HG03342 (cell line): ENCODE measurements at regions not wholly inside any gene's neighbourhood (a gene's known extent, or its start where the extent isn't known, plus 50 kb on each side); places are given as distances from the start of the nearest gene placed in this dataset.
"Not testable (repeated sequence)": the region's sequence is repeated elsewhere in the genome, so short reads cannot be mapped to it uniquely, and the experiment has no call there.

Source experiments
- ATAC-seq: cut with Tn5 transposase; IDR thresholded peaks from one replicate; pipeline ENCODE4 v1.9.1; 2021; ENCODE audit warnings: mild to moderate bottlenecking, moderate library complexity; ENCODE audit not compliant: unreplicated experiment

DNA sequence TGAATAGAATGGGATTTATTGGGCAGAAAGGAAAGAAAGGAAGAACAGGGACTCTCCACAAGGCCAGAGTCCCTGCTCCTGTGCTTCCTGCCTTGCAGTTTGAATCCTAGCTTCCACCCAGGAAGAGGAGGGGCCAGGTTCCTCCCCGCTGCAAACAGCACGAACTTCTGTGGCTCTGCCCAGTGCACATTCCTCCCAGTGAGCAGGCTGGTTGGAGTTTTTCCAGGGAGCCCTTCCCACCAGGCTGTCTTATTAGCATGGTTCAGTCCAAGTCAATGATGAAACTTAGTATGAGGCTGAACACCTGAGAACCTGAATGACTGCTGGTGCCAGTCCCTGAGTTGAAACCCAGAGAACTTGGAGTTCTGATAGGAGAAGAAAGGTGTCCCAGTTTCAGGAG, 247.2 kb downstream of the DUSP10 start:
- no peak for ATAC-seq

DNA sequence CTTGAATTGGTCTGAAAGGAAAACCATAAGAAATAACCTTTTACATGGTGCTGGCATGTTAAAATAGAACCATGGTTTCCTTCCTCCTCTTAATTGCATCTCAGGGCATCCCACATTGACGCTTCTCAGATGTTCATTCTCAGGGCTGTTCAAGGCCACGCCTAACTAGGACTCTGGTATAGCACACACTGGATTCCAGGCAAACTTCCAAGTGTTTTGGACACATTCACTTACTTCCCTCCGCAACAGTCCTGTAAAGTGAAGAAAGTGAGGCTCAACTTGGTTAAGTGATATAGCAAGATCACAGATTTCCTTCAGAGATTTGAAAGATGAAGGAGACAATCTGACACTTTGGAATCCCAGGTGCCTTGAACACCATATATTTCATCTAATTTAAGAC, 244.8 kb downstream of the DUSP10 start:
- ATAC-seq, result no peak

DNA sequence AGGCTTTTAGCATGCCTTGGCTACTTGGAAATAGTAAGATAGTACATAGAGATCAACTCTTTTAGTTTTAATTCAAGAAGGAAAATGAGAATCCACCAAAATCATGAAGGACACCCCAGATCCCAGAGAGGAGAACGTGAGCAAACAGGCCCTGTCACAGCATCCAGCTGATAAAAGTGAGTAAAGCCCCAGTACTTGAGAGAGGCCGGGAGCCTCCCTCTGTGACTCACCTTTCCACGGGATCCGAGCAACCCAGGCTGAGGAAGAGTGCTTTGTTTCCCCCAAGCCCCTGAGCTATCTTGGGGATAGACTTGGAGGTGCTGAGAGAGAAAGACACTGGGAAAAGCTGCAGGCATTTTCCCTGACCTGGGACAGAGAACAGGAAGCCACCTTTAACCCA, 238.6 kb downstream of the DUSP10 start:
- no peak for ATAC-seq

DNA sequence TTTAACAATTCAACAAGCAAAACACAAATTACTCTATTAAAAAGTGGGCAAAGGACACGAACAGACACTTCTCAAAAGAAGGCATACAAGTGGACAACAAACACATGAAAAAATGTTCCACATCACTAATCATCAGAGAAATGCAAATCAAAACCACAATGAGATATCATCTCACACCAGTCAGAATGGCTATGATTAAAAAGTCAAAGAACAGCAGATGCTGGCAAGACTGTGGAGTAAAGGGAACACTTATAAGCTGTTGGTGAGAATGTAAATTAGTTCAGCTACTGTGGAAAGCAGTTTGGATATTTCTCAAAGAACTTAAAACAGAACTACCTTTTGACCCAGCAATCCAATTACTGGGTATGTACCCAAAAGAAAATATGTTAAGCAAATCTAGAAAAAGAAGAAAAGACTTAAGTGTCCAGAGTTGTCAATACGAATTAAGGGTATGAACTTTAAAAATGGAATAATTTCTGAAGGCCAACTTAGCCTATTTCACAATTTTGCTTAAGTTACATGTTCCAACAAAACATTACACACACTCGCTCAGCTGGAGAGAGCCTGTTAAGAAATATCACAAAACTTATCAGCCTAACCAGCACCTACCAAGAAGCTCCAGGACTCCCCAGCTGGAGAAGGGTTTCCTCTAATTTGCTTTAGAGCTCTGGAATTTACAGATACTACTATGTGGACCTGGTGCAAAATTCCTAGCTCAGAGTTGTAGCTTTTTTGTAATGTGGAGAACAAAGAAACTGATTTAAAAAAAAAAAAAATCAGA, 232.1 kb downstream of the DUSP10 start:
- ATAC-seq, result no peak

DNA sequence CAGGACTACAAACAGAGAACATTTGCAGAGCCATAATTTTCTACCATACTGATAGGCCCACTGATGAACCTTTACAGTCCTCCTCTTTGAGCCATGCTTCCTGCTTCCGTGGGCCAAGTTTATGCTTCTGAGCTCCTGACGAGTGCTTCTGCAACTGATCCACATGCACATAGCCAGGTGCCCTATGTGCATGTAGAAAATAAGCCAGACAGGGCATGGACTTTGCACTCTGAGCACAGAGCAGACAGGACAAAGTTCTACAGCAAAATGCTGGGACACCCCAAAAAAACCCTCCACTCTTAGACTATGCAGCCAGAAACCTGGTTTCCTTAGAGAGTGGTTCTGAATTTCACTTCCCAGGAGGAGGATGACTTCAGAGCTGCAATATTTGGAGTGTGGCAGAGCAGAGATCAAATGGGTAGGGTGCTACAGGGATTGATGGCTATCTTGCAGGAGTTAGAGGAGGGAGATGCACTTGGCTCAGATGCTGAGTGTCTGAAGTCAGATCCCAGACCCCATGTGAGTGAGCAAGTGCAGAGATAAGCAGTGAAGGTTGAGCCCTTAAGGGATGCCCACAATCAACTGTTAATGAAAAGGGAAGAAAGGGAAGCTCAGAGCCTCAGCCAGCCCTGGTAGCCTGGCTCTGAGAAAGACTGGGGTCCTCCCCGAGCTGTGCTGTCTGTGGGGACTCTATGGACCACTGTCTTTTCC, 230.9 kb downstream of the DUSP10 start:
- no peak for ATAC-seq

DNA sequence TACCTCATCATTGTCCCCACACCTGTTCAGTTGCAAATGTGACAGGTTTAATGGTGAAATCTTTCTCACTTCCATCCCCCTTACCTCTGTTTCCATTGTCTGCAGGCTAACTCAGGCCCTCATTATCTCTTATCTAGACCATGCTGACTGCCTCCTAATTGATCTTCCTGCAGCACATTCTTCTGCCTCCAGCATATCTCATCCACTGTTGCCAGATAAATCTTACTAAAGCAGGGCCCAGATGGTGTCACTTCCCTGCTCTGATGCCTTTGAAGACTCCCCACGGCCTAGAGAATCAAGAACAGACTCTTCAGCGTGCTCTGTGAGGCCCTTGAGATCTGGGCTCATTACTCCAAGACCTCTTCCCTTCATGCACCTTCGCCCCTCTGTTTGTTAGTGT, 230.1 kb downstream of the DUSP10 start:
- no peak for ATAC-seq

DNA sequence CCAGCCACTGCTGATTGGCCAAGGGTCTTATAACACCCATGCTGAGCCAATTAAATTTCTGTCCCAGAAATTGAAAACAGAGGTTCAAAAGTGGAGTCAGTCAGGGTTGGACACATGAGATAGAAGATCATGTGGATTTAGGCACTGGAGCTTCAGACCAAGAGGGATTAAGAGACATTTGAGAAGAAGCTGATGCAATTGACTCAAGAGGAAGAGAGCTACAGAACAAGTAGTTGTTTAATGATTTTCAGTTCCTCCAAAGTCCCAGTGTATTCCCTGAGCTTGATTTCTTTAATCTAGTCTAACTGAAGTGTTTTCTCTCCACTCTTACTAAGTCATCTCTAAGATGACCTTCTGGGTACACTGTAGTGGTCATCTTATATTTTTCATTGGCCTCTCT, 227.1 kb downstream of the DUSP10 start:
- no peak for ATAC-seq

DNA sequence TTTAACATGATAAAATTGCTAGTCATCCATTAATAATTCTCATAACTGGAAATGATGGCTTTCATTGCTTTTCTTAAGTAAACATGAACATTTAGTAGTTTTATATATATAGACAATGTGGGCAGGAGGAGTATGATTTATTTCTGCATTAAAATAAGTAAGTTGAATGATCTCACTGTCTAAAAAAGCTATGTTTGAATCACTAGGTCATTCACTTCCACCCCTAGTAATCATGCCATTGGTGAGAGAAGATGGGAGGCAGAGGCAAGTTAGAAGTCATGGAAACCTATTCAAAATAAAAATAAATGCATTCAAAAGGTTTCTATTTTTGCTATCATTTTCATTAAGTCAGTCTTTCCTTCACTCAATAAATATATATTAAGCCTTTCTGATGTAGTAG, 226.4 kb downstream of the DUSP10 start:
- no peak for ATAC-seq

DNA sequence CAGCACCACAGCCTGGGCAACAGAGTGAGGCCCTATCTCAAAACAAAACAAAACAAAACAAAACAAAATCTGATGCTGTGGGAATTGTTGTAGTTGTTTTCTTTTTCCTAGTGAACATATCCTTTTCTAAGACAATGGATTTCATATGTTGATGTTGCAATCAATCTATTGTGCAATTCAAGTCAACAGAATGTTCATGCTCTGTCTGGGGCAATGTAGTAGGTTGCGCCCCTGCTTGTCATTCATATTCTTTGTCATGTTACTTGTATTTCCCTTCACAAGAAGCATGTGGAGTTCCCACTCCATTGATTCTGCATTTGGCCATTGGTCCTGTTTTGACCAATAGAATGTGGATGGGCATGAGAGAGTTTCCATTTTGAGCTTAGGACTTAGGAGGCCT, 223.9 kb downstream of the DUSP10 start:
- ATAC-seq, result no peak

DNA sequence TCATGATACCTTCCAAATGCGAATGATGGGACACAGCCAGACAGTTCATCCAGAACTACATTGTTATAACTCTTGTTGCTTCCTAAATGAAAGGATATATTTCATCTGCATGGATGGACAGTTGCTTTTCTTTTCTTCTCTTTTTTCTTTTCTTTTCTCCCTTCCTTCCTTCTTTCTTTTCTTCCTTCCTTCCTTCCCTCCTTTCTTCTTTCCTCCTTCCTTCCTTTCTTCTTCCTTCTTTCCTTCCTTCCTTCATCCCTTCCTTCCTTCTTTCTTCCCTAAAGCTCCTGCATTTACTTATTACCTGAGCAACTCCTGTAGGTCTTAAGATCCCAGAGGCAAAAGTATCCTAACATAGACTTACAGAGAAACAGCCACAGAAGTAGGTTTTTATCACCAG, 221.6 kb downstream of the DUSP10 start:
- ATAC-seq, result no peak

DNA sequence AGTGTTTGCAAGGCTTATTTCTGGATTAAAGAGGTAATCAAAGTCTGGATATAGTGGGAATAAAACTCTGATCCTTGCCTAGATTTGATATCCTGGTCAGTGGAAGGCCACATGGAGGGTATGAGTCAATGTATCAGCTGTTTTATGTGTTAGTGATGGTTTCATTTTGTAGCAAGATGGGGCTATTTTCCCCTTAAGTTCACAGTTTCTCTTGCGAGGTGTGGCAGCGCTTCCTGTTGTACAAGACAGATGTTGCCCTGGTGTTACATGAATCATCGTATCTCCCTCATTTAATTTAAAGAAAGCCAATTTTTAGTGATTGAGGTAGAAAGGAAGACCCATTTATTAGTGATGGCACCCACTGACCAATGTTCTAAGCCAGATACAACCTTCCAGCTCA, 220.2 kb downstream of the DUSP10 start:
- ATAC-seq, result no peak

DNA sequence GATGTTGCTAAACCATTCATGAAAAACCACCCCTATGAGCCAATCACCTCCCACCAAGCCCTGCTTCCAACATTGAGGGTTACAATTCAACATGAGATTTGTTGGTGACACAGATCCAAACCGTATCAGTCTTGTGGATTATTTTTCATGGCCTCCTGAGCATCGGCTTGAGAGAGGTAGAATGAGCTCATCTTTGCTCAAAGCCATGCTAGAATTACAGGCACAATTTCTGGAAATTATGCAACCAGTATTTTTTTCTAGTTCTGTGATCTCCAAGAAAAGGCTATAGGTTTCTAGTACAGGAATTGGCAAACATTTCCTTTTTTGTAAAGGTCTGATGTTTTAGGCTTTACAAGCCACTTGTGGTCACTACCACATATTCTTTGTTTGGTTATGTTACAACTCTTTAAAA, 219.4 kb downstream of the DUSP10 start:
- no peak for ATAC-seq

DNA sequence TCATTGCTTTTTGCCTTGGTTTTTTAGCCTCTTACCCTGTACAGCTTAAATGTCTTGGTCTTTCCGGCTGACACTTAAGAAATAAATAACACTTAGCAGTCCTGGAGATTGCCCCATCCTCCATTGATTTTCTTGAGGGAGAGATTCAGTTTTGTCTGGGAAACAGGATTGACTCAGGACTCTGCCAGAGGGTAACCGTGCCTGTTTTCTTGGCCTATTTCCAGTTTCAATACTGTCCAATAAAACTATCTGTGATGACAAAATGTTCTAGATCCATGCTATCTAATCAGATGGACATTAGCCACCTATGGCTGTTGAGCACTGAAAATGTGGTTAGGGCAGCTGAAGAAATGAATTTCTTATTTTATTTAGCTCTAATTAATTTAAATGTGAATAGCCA, 216.1 kb downstream of the DUSP10 start:
- ATAC-seq, result no peak

DNA sequence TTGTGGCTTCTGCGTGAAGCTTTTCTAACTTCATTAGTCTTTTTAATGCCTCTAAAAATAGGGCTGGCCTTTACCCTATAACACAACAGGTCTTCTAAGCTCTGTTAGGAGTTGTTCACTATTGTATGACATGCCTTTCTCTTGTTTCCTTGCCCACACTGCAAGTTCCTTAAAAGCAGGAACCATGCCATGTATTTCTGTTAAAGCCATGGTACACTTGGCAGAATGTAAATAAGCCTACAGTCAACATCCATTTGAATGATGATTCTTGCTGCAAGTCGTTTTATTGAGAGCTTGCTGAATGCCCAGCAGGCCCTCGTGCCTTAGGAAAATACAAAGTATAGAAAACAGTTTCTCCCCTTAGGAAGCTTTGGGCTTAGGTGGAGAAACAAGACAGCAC, 214.6 kb downstream of the DUSP10 start:
- ATAC-seq, result no peak

DNA sequence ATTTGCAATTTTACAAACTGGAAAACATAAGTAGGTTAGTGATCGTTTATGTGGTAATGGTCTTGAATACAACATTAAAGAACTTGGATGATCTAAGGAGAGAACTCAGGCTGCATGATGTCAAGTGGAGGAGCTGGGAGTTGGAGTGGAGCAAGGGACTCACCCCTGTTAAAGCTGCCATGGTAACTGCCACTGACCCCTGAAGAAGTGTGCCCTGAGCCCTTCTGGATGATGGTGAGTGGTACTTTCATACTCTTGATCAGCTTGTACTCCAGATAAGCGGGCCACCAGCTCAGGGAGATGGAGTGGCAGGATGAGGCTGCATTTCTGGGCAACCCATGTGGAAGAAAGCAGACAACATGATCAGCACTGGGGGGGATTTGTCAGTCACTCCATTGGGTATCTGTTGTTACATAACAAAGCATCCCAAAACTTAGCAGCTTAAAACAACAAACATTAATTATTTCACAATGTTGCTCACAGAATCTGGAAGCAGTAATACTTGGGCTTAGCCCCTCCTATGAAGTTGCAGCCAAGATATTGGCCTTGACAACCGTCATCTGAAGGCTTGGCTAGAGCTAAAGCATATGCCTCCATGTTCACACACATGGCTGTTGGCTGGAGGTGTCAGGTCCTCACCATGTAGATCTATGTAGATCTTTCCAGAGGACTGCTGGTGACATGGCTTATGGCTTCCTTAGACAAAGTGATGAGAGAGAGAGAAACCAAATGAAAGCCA, 213.8 kb downstream of the DUSP10 start:
- no peak for ATAC-seq

DNA sequence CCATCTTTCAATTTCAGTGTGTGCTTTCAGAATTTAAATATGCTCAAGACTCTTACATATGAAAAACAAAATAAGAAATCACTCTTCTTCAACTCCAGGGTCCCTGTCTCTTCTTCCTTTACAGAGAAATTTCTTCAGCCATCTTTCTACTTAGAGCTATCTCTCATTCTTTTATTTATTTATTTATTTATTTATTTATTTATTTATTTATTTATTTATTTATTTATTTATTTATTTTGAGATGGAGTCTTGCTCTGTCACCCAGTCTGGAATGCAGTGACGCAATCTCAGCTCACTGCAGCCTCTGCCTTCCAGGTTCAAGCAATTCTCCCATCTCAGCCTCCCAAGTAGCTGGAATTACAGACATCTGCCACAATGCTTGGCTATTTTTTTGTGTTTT, 211.7 kb downstream of the DUSP10 start:
- ATAC-seq, result not testable (repeated sequence)

DNA sequence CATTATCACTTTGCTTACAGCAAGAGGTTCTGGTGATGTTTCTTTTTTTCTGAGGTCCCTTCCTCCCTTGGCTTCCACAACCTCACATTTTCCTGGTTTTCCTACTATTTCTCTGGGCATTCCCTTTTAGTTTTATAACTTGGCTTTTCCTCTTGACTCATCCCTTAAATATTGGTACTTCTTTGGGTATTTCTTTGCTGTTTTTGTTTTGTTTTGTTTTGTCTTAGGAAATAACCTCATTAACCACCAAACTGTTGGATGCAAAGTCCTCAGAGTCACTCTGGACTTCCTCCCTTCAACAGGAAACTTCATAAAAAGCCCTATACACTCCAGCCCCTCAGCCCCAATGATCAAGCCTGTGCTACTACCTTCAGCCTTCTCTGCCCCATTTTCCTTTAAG, 211.1 kb downstream of the DUSP10 start:
- ATAC-seq, result no peak

DNA sequence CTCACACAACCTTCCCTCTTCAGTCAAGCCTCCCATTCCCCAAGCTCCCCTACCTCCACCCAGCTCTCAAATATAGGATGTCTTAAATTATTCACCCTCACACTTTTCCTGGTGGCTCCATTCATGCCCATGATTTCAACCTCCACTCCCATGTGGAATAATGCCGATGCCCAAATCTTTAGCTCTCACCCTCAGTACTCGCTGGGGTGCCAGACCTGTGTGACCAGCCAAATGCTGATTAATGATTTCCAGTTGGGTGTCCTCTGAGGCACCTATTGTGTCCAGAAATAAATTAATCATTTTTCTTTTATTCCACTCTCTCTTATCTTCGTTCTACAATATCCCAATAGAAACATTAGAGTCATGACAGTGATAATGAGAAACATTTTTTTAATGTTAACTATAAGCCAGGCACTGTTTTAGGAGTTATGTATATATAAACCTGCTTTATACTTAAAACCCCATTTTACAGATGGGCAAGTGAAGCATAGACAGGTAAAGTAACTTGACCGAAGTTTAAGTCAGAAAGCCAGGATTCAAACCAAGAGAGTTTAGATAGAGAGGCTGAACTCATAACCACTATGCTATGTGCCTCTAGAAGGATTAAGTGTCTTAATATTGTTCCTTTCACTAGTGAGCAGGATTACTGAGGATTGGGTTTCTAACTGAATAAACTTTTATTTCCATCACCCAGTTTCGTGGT, 209.7 kb downstream of the DUSP10 start:
- no peak for ATAC-seq

DNA sequence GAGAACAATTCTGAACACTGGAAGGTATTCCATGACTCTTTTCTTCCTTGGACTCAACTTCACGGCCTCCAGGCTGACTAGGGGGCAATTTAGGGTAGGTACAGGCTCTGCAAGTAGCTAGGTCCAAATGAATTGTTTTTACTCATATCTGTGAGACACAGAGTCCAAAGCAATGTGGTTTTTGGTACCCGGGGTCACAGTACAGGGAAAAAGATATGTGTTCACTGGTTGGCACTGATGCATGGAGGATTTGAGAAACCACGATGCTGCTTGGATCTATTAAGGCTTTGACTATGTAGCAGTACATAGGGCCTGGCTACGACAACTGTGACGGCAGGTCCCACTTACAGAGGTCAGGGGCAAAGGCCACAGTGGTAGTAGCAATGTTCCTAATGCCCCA, 200.6 kb downstream of the DUSP10 start:
- ATAC-seq, result no peak

DNA sequence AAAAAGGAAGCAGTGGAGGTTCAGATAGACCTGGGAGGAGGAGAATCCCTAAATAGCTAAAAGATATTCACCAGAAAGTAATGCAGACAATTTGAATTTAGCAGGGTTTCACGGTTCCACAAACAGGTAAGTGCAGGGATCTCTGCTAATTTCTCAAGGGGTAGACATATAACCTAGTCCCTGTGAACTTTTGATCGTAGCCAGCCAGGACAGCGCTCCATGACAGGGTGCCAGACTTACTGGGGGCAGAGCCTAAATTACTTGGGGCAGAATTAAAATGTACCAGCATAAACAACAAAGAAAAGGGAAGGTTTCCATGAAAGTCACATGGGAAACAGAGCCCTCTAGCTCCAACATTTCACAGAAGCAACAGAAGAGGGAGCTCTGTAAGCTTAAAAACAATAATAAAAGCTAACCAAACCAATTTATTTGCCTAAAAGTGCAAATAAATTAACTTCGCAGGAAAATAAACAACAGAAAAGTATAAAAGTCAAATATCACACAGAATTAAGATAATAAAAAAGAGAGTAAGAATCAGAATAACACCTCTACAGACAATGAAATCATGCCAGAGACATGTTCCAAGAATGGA, 198.3 kb downstream of the DUSP10 start:
- ATAC-seq, result no peak

DNA sequence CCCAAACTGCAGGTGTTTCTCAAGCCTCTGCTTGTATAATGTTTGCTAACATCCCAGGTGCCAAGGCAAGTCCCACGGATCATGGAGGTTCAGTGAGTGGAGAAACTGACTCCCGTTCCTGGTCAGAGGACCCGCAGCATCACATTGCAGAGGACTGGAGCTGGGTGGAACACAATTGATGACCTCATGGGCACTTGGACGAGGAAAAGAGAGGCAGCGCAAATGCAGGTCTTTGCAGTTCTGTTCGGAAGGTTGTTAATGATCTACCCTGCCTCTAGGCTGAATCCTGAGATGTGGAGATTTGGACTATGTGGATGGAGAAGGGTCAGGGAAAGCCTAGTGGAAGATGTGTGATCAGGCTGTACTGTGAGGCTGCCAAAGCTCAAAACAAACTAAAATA, 192.9 kb downstream of the DUSP10 start:
- no peak for ATAC-seq
